ENCODE measurements at regions not wholly inside any gene's neighbourhood (a gene's known extent, or its start where the extent isn't known, plus 50 kb on each side); places are given as distances from the start of the nearest gene placed in this dataset.

DNA sequence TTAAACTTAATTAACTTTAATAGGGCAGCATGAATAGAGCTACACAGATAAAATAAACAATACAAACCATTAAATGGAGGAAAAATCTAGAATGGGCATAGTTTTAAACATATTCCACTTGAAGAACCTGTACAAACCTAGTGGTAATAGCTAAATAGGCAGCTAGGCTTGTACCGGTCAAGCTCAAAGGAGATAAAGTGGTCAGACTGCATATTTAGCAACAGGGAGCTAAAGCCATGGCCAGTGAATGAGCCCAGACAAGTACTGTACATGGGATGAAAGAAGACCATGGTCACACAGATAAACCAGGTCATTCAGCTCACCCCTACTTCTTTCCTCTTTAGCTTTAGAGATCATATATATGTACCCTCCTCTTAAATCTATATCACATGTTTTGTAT lies 186.6 kb upstream of the KRR1 start:
- Histone ChIP-seq H2AFZ (ENCODE audit: low read length) (no peak overlapping the region), H3K4me2 (ENCODE audit: low read depth, low read length) (no peak overlapping the region), H3K36me3 (replicated peaks in 1 of 2; ENCODE audit: control insufficient read depth in 1 of 2, insufficient read depth in 2 of 2, low read length in 2 of 2) (no peaks in the 10 kb centered on the region), H3K27ac (ENCODE audit: extremely low read length, insufficient read depth, low read length) (no peak overlapping the region), H3K79me2 (ENCODE audit: insufficient read depth, low read length) (no peaks in the 10 kb centered on the region), H3K4me1 (ENCODE audit: insufficient read depth, low read length) (peaks cover 12% of the 10 kb centered on the region), H3K9ac (ENCODE audit: insufficient read depth, low read depth, low read length) (no peak overlapping the region), H4K20me1 (ENCODE audit: insufficient read depth, low read length) (no peaks in the 10 kb centered on the region), H3K9me3 (ENCODE audit: low read length) (no peaks in the 10 kb centered on the region), H3K27me3 (ENCODE audit: control insufficient read depth in 1 of 2, insufficient read depth in 2 of 2, low read length in 2 of 2) (no peaks in the 10 kb centered on the region), H3K4me3 (replicated peaks in 1 of 3; ENCODE audit: insufficient read depth in 1 of 3, low read depth in 2 of 3, low read length in 3 of 3) (no peak overlapping the region)
- no TSS peak for BruUV-seq (replicated peaks)
- in situ Hi-C loops (cut with HindIII; ENCODE audit: extremely low pct_ligation_motif_present, low pct_unique_long_range_greater_than_20kb) (no loop called here), intact Hi-C loops (cut with micrococcal nuclease; ENCODE audit: unreplicated experiment) (no loop called here)
- no peak for TF ChIP-seq ZNF792 (CRISPR knock-in tag; IDR thresholded peaks at IDR 0.05)
- TF ChIP-seq ZNF614 (CRISPR knock-in tag; IDR thresholded peaks at IDR 0.05; ENCODE audit: borderline replicate concordance), result no peak
- no peak for TF ChIP-seq DMTF1 (CRISPR knock-in tag; IDR thresholded peaks at IDR 0.05)
- no peak for TF ChIP-seq ZNF552 (CRISPR knock-in tag; IDR thresholded peaks at IDR 0.05; ENCODE audit: borderline replicate concordance)
- TF ChIP-seq, protein P1, sequence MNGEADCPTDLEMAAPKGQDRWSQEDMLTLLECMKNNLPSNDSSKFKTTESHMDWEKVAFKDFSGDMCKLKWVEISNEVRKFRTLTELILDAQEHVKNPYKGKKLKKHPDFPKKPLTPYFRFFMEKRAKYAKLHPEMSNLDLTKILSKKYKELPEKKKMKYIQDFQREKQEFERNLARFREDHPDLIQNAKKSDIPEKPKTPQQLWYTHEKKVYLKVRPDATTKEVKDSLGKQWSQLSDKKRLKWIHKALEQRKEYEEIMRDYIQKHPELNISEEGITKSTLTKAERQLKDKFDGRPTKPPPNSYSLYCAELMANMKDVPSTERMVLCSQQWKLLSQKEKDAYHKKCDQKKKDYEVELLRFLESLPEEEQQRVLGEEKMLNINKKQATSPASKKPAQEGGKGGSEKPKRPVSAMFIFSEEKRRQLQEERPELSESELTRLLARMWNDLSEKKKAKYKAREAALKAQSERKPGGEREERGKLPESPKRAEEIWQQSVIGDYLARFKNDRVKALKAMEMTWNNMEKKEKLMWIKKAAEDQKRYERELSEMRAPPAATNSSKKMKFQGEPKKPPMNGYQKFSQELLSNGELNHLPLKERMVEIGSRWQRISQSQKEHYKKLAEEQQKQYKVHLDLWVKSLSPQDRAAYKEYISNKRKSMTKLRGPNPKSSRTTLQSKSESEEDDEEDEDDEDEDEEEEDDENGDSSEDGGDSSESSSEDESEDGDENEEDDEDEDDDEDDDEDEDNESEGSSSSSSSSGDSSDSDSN (CRISPR knock-in tag; IDR thresholded peaks at IDR 0.05), result no peak
- DNase-seq (ENCODE audit: low spot score) (no peak), FAIRE-seq (no peak), ATAC-seq (no peak)
- 100% methylated on average over 1 of the region's 1 CpG for WGBS (ENCODE audit: low lambda C conversion rate)
- POLR2A ChIA-PET, result interaction anchor here (0.8 kb wide), 1 partner anchor 14 kb away, joined by 4 read pairs; no protein-coding TSS in a partner anchor
- CTCF ChIA-PET (ENCODE audit: low intra/inter-chr PET ratio, low total read pairs), result no interaction called here
